HG02571 (cell line): ENCODE measurements at regions not wholly inside any gene's neighbourhood (a gene's known extent, or its start where the extent isn't known, plus 50 kb on each side); places are given as distances from the start of the nearest gene placed in this dataset.

Source experiments
- ATAC-seq: cut with Tn5 transposase; IDR thresholded peaks from one replicate; pipeline ENCODE4 v1.9.1; 2021; ENCODE audit warnings: mild to moderate bottlenecking, moderate library complexity; ENCODE audit not compliant: unreplicated experiment

- ATAC-seq = no peak
Measured at GRCh38 chr13:28548468-28548867, 53.5 kb upstream of the FLT1 start.

GRCh38 chr13:28545583-28546333 lies 50.8 kb upstream of the FLT1 start:
- no peak for ATAC-seq
